ENCODE measurements at regions not wholly inside any gene's neighbourhood (a gene's known extent, or its start where the extent isn't known, plus 50 kb on each side); places are given as distances from the start of the nearest gene placed in this dataset.
A peak's percentile ranks its signal among the peaks of the same experiment; 100 is the strongest.
"Not testable (repeated sequence)": the region's sequence is repeated elsewhere in the genome, so short reads cannot be mapped to it uniquely, and the experiment has no call there.

DNA sequence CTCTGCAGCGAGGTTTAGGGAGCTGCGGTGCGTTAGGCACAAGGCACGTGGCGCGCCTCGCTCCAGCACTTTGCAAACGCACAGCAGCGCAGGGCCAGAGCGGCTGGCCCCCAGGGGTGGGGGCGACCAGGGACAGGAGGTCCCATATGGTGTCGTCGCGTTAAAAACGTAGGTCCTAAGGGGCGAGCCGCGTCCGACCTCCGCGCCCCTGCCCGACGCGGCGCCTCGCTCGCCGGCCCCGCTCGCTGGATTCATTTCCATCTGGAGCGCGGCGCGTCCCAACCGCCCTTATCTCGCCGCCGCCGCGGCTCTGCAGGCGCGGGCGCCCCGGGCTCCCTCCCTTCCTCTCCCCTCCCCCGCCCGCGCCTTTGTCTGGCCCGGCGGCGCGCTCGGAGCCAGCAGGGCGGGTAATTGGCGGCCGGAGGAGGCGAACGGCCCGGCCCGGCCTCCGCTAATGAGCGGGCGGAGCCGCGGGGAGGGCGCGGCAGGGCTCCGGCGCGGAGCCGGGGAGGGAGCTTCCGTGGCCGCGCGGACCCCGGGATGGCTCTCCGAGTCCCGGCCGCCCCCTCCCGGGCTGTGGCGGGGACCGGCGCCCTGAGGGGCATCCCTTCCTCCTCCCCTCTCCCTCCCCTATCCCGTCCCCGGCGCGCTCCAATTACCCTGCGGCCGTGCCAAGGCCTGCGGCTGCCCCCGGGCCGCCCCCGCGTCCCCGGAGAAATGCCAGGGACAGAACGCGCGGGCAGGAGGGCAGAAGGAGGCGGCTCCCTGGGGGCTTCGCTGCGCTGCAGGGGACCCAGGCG, 409.0 kb downstream of the BCOR start:
- peak; percentile 2 for DNase-seq

DNA sequence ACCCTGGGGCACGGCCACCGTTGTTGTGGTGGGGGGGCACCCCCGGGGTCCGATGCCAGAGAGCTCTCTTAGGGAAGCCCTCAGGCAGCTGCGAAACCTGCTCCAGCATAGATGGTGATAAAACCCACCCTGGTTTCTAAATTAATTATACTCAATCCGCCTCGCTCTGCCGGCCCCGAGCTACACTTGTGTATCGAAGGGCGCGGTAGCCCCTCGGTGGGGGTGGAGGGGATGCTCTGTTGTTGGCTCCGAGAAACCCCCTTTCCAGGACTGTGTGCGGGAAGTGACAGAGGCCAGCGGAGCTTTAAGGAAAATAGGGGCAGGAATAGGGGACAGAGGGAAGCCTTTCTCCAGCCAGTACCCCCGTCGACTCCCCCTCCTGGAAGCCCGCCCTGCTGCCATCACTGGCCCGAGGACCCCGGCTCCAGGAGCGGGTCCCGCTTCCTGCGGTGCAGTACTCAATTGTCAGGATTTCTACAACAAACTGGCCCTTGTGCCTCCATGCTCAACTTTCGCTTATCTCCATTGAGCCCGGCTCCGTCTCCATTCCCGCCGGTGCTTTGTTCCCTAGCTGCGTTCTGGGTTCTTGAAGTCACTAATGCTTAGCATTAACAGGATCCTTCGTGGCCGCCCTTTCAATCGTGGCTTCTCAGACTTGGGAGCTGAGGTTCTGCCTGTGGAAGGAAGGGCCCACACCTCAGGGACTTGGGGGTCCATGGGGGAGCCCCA, 408.2 kb downstream of the BCOR start:
- DNase-seq = no peak

DNA sequence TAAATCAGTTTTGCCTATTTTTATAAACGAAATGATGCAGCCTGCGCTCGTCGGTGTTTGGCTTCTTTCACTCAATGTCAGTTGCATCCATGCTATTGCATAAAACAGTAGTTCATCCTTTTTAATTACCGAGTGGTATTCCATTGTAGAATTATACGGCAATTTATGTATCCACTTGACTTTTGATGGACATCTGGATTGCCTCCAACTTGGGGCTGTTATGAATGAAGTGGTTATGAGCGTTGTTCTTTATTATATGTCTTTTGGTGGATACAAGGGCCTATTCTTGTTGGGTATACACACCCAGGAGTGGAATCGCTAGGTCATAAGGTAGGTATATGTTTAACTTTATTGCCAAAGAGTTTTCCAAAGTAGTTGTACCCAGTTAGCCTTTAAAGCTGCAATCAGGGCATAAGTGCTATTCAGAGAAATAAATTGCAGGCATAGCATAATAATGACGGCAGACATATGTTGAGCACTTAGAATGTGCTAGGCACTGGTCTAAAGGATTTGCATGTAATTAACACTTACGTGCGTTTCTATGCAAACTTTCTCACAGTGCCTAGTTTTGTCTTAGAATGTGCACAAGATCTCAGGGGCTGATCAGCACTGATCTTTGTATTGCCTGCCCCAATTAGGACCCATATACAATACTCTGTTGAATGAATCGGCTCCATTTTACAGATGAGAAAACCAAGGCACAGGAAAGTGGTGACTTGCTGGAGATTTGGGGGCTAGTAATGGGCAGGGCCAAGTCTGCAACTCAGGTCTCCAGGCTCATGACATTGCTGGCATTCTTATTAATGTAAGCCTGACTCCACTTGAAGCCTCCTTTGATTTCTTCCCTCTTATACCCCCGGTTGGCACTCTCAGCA, 407.0 kb downstream of the BCOR start:
- DNase-seq = no peak

GRCh38 chrX:39691724-39692123, 406.0 kb downstream of the BCOR start:
- no peak for DNase-seq

- DNase-seq = no peak
Observed at GRCh38 chrX:39692796-39693195, 405.0 kb downstream of the BCOR start.

GRCh38 chrX:39693298-39693697, 404.5 kb downstream of the BCOR start:
- no peak for DNase-seq

DNA sequence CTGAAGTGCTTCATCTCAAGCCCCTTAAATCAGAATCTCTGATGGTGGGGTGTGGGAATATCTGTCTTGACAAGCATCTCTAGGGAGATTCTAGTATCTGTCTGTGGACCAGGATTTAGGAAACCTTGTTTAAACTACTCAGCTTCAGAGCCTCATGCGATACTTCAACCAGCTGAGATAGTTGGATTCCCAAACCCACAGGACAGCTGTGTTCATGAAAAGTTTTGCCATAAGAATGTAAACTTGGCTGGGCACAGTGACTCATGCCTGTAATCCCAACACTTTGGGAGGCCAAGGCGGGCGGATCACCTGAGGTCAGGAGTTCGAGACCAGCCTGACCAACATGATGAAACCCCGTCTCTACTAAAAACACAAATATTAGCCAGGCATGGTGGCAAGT, 395.1 kb downstream of the BCOR start:
- not testable (repeated sequence) for DNase-seq

DNA sequence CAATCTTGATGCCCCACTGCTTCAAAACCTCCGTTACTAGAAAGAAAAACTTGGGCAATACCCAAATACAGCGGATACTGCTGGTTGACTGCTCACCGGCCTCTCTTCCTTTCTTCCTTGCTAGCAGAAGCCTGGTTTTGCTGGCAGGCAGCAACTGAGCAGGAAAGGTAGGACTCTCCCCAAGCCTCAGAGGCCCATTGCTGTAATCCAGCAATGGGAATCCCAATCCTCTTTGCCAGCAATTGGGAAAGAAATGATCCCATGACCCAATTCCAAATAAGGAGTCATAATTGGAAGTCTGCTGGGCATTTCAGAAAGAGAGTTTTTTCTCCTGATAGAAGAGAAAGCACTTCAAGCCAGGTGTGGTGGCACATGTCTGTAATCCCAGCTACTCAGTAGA, 394.5 kb downstream of the BCOR start:
- DNase-seq = no peak

DNA sequence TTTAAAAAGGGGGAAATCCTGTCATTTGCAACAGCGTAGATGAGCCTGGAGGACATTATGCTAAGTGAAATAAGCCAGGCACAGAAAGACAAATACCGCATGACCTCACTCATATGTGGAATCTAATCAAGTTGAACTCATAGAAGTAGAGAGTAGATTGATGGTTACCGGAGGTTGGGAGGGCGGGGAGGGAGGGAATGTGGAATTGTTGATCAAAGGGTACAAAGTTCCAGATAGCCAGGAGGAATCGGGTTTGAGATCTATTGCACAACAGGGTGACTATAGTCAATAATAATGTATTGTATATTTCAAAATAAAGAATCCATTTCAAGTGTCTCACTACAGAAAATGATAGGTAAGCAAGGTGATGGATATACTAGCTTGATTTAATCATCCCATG, 393.2 kb downstream of the BCOR start:
- no peak for DNase-seq

DNA sequence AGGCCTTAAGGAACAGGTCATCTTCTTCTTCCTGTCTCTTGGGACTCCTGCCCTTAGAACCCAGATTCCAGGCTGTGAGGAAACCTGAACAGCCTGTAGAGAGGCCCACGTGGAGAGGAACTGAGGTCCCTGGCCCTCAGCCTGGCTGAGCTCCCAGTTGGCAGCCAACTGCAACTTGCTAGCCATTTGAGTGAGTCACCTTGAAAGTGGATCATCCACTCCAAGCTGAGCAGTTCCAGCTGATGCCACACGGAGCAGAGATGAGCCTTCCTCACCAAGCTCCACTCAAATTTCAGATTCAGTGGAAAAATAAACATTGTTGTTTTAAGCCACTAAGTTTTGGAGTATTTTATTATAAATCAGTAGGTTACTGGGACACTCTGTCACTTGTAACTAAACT, 392.5 kb downstream of the BCOR start:
- peak; percentile 43 for DNase-seq

GRCh38 chrX:39709364-39709763, 388.4 kb downstream of the BCOR start:
- DNase-seq = no peak

GRCh38 chrX:39709812-39710211, 387.9 kb downstream of the BCOR start:
- DNase-seq = no peak

DNA sequence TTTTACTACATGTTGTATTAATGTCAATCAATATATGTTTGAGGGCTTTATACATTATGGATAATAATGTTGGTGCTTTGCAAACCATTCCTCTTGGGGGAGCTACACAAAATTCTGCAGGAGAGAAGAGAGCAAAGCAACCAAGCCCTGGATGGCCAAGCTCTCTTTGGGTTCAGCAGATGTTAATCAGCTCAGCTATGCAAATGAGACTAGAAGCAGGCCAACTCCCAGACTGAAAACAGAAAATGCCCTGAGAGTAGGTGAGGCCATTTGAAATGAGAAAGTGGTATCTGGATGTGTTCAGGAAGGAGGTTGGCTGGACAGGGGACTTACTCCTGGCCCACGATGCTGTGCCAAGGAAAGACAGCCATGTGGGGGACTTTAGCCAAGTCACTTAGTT, 387.0 kb downstream of the BCOR start:
- DNase-seq = no peak

DNA sequence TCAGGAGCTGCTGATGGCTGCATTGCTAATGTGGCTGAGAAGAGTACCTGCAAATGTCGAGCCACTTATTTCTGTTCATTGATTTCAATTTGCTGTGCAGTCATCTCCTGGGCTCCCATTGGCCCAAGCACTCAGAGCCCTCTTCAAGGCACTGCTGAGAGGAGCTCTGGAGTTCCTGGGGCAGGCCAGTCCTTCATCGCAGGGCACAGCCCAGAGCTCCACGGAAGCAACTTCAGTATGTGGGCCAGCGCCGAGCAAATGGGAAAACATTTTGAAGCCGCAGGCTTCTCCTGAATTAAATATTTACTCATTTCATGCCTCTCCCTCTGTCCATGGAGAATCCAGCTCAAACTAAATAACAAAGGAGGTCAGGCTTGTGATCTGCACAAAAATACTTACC, 383.3 kb downstream of the BCOR start:
- DNase-seq = no peak

- DNase-seq = no peak
Observed at GRCh38 chrX:39716401-39716800, 381.4 kb downstream of the BCOR start.

GRCh38 chrX:39716802-39717540, 380.8 kb downstream of the BCOR start:
- DNase-seq = no peak

DNA sequence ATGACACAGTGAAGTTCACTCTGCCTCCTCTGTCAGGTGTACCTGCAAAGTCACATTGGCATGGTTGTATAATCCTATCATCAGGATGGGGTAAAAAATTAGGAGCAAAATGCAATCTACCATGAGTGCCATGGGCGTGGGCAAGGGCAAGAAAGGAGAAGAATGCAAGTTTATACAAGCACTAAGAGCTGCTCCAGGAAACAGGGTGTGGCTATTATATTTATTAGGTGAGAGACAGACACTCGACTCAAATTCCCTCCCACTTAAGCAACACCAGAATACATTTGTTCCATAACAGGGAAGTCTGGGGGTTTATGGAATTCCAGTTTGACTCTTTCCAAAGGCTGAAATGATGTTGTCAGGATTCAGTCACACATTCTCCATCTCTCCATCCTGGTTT, 378.8 kb downstream of the BCOR start:
- DNase-seq = no peak

DNA sequence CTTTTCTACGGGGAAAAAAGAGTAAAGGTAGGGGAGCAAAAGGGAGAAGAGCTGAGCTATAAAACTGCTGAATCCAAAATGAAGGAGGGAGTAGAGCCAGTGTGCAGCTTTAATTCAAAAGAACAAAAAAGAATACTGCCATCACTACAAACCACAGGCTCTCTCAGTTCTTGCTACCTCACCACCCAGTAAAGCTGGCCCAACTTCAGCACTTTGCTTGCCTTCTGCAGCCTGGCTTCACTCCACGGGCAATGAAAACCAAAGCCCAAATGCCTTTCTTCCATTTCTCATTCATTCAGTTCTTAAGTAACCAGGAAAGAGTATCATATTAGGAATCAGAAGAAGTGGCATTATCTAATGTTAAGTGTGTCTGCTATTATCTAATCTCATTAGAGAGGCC, 376.8 kb downstream of the BCOR start:
- no peak for DNase-seq

GRCh38 chrX:39721566-39722279, 376.0 kb downstream of the BCOR start:
- peak; percentile 13 for DNase-seq

DNA sequence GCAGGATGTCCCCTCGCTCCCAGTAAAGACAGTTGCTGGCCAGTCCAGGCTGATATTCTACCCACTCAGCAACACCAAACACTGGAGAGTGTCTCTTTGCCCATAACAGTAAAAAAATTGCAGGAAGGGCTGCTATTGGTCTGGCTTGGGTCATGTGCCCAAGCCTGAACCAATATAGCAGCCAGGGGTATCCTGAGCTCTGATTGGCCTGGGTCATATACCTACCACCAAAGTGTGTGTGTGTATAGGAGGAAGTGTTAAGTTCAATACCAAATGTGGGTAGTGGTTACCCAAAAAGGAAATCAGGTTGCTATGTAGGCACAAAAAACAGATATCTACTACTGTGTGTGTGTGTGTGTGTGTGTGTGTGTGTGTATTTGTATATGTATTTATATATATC, 373.2 kb downstream of the BCOR start:
- no peak for DNase-seq

DNA sequence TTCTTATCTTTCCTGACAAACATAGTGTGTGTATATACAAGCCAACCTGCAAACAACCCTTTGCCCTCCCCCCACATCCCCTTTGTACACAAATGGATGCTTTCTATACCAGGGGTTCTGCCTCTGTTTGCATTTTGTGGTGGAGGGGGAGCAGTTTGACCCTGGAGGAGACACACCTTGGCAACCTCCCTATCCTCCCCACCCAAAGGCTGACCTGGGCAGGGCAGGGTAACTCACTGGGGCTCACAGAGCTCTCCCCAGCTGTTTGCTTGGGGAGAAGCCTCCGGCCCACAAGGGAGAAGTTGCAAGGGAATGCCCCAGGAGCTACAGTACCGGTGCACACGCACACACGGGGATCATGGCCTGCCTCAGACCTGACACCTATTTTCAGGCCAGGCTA, 372.6 kb downstream of the BCOR start:
- DNase-seq = no peak

All from inflammatory macrophage treated with lipopolysaccharide for 4 hours (primary cell).